ENCODE measurements at regions not wholly inside any gene's neighbourhood (a gene's known extent, or its start where the extent isn't known, plus 50 kb on each side); places are given as distances from the start of the nearest gene placed in this dataset.

DNA sequence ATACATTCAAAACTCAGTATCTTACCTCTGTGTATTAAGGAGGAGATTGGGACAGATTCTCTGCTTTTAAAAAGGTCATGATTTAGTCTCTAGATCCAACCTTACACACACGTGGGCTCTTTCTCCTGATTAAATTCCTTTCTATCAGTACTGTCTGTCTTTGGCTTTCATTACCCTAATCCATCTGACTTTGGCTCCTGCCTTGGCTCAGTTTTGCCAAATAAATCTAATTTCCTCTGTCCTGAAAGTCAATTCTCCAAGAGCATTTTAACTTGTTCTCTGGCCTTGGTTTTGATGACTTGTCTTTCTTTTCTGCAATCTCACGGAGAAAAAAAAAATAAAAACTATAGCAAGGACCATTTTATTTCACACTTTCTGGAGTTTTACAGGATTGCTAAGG, 176.6 kb upstream of the PDGFD start:
- TF ChIP-seq YY1 (IDR thresholded peaks at IDR 0.05; ENCODE audit: low read depth), result no peak
- no peak for TF ChIP-seq ZBTB7A (IDR thresholded peaks at IDR 0.05; ENCODE audit: low read depth)
- TF ChIP-seq CEBPB (IDR thresholded peaks at IDR 0.05), result no peak
- no peak for TF ChIP-seq TEAD4 (IDR thresholded peaks at IDR 0.05)
- TF ChIP-seq RAD21 (IDR thresholded peaks at IDR 0.05; ENCODE audit: low read depth), result no peak
- TF ChIP-seq FOXM1 (IDR thresholded peaks at IDR 0.05; ENCODE audit: borderline replicate concordance, low read depth), result no peak
- TF ChIP-seq REST (IDR thresholded peaks at IDR 0.05; ENCODE audit: low read depth), result no peak
- no peak for TF ChIP-seq EP300 (IDR thresholded peaks at IDR 0.05; ENCODE audit: borderline replicate concordance)
- no peak for TF ChIP-seq EGR1 (IDR thresholded peaks at IDR 0.05)

DNA sequence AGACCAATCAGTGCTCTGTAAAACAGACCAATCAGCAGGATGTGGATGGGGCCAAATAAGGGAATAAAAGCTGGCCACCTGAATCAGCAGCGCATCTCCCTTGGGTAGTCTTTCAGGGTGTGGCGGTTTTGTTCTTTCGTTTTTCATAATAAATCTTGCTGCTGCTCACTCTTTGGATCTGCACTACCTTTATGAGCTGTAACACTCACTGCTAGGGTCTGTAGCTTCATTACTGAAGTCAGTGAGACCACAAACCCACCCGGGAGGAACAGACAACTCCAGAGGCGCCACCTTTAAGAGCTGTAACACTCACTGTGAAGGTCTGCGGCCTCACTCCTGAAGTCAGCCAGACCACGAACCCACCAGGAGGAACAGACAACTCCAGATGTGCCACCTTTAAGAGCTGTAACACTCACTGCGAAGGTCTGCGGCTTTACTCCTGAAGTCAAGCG, 175.5 kb upstream of the PDGFD start:
- TF ChIP-seq MAX (IDR thresholded peaks at IDR 0.05) (no peak), TCF12 (IDR thresholded peaks at IDR 0.05; ENCODE audit: low read depth) (no peak), FOXM1 (IDR thresholded peaks at IDR 0.05; ENCODE audit: borderline replicate concordance, low read depth) (no peak), YY1 (IDR thresholded peaks at IDR 0.05; ENCODE audit: low read depth) (no peak), NFIC (IDR thresholded peaks at IDR 0.05) (no peak), CEBPB (IDR thresholded peaks at IDR 0.05) (no peak), REST (IDR thresholded peaks at IDR 0.05; ENCODE audit: low read depth) (no peak)

DNA sequence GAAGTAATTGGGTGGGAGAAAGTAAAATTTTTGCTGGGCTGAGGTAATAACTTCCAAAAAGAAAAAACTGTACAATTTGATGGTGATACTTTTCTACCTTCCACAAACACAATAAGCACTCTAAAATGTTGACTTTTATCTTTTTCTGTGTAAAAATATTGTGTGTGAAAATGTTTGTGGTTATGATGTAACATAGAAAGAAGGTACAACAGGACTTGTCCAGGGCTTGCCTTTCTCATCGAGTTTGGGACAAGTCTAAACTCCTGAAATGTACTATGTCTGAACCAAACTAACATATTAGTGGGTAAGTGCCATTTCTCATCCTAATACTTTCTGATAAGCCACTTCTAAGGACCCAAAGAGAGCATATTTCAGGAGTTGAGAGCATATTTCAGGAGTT, 174.2 kb upstream of the PDGFD start:
- TF ChIP-seq FOXM1 (IDR thresholded peaks at IDR 0.05; ENCODE audit: borderline replicate concordance, low read depth) (no peak), CREB1 (IDR thresholded peaks at IDR 0.05; ENCODE audit: low read depth) (no peak), CEBPB (IDR thresholded peaks at IDR 0.05) (no peak), RAD21 (IDR thresholded peaks at IDR 0.05; ENCODE audit: low read depth) (no peak), YY1 (IDR thresholded peaks at IDR 0.05; ENCODE audit: low read depth) (no peak)

- TF ChIP-seq TCF12 (IDR thresholded peaks at IDR 0.05; ENCODE audit: low read depth), result no peak
- TF ChIP-seq NFIC (IDR thresholded peaks at IDR 0.05), result no peak
- no peak for TF ChIP-seq REST (IDR thresholded peaks at IDR 0.05; ENCODE audit: low read depth)
- TF ChIP-seq EGR1 (IDR thresholded peaks at IDR 0.05), result no peak
- no peak for TF ChIP-seq ZBTB7A (IDR thresholded peaks at IDR 0.05; ENCODE audit: low read depth)
- no peak for TF ChIP-seq TAF1 (IDR thresholded peaks at IDR 0.05; ENCODE audit: low read depth)
- TF ChIP-seq RAD21 (IDR thresholded peaks at IDR 0.05; ENCODE audit: low read depth), result no peak
- no peak for TF ChIP-seq TEAD4 (IDR thresholded peaks at IDR 0.05)
- TF ChIP-seq YY1 (IDR thresholded peaks at IDR 0.05; ENCODE audit: low read depth), result no peak
- TF ChIP-seq CREB1 (IDR thresholded peaks at IDR 0.05; ENCODE audit: low read depth), result no peak
- no peak for TF ChIP-seq MAX (IDR thresholded peaks at IDR 0.05)
- TF ChIP-seq USF1 (IDR thresholded peaks at IDR 0.05), result no peak
- TF ChIP-seq EP300 (IDR thresholded peaks at IDR 0.05; ENCODE audit: borderline replicate concordance), result no peak
- no peak for TF ChIP-seq FOXM1 (IDR thresholded peaks at IDR 0.05; ENCODE audit: borderline replicate concordance, low read depth)
Measured at GRCh38 chr11:104337273-104337672, 173.3 kb upstream of the PDGFD start.

DNA sequence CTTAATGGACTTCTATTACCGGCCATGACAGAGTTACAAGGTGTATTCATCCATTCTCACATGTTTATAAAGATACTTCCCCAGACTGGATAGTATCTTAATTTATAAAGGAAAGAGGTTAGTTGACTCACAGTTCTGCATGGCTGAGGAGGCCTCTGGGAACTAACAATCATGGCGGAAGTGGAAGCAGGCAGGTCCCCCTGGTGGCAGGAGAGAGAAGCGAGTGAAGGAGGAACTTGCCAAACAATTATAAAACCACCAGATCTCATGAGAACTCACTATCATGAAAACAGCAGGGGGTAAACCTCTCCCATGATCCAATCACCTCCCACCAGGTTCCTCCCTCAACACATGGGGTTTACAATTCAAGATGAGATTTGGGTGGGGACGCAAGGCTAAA, 170.0 kb upstream of the PDGFD start:
- no peak for TF ChIP-seq EP300 (IDR thresholded peaks at IDR 0.05; ENCODE audit: borderline replicate concordance)
- TF ChIP-seq NFIC (IDR thresholded peaks at IDR 0.05), result no peak
- no peak for TF ChIP-seq REST (IDR thresholded peaks at IDR 0.05; ENCODE audit: low read depth)
- no peak for TF ChIP-seq TEAD4 (IDR thresholded peaks at IDR 0.05)
- no peak for TF ChIP-seq YY1 (IDR thresholded peaks at IDR 0.05; ENCODE audit: low read depth)
- no peak for TF ChIP-seq USF1 (IDR thresholded peaks at IDR 0.05)
- no peak for TF ChIP-seq TAF1 (IDR thresholded peaks at IDR 0.05; ENCODE audit: low read depth)
- TF ChIP-seq TCF12 (IDR thresholded peaks at IDR 0.05; ENCODE audit: low read depth), result no peak
- TF ChIP-seq ZBTB7A (IDR thresholded peaks at IDR 0.05; ENCODE audit: low read depth), result no peak
- no peak for TF ChIP-seq RAD21 (IDR thresholded peaks at IDR 0.05; ENCODE audit: low read depth)
- no peak for TF ChIP-seq CREB1 (IDR thresholded peaks at IDR 0.05; ENCODE audit: low read depth)
- TF ChIP-seq FOXM1 (IDR thresholded peaks at IDR 0.05; ENCODE audit: borderline replicate concordance, low read depth), result no peak
- TF ChIP-seq EGR1 (IDR thresholded peaks at IDR 0.05), result no peak
